NCI-H510A (cell line): ENCODE measurements at regions not wholly inside any gene's neighbourhood (a gene's known extent, or its start where the extent isn't known, plus 50 kb on each side); places are given as distances from the start of the nearest gene placed in this dataset.

ENCODE experiments used
- DNase-seq: peaks from one replicate; lab custom pipeline; 2025; lab: John Stamatoyannopoulos, UW

DNA sequence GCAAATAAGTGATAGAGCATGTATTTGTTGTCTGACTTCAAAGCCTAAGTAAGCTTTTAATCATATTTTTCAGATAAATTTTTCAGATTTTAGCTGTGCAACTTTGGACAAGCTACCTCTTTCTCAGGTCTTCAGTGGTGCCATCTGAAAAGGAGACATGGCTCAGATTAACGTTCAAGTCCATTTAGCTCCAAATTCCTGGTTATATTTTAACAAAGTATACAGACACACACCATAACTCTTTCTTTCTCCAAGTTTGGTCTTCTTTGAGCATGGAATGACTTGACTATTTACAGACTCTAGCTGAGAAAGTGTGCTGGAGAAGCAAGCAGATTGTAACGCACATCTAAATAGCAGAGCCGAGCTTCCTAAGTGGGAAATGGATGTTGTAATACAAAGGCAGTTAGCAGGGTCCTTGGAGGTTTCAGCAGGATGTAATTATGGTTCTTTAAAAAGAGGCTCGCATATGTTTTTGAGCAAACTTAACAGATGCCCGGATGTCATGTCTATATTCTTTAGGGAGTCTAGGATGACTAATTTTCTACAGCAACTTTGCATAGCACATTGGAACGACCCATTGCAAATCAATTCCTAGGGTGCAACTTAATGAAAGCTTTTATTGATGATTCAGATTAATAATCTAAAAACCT lies 128.1 kb upstream of the E2F8 start:
- no peak for DNase-seq

DNA sequence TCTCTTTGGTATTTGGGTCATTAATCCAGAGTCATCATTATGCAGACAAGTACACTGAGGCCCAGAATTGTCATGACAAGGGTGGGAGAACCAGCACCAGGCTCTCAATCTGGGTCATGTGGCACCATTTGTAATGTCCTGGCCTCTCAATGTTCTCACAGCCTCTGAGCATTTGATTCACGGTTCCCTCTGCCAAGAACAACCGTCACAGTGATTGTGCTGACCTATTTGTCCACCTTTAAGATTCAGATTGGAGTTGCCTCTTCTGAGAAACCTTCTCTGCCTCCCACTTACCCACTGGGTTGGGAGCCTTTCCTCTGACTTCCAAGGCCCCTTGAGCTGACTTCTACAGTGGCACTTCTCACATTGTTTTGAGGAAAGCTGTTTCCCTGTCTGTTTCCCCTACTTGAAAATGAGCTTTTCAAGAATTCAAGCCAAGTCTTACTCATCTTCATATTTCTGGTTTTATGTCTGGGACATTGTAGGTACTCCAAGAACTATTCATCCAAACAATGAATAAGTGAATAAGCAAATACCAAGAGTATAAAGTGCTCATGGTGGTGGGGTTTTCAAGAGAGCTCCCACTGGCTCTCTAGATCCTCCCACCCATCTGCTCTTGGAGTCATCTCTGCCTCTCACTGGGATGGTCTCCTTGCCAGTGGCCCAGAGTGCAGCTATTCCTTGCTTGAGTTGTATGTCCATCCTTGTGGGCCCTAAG lies 126.4 kb upstream of the E2F8 start:
- no peak for DNase-seq

DNA sequence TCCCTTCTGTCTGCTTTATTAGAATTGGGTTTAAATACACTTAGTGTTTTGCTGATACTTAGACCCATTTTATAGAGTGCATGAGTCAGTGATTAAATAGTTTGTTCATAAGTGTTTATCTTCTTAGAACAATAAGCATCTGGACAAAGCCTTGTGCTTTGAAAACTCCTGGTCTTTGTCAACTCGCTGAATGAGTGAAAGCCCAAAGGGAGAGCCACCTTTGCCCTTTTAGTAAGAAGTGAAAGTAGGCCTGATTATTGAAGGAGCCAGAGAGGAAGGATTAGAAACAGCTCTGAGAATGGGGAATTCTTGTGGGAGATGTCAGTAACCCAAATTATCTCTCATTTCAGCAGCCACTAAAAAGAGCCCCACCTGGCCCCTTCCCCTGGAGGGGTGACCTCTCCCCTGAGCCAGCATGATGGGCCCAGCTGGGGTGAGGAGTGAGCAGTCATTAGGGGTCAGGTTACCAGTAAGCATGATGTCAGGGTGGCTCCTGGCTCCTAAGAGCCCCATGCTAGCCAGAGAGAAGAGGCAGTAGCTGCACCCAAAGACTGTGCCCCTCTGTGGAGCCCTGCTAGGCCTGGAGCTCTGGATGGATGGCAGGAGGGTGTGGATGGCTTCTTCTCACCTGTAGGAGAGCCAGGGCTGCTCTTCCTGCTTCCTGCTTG lies 125.1 kb upstream of the E2F8 start:
- DNase-seq = no peak

DNA sequence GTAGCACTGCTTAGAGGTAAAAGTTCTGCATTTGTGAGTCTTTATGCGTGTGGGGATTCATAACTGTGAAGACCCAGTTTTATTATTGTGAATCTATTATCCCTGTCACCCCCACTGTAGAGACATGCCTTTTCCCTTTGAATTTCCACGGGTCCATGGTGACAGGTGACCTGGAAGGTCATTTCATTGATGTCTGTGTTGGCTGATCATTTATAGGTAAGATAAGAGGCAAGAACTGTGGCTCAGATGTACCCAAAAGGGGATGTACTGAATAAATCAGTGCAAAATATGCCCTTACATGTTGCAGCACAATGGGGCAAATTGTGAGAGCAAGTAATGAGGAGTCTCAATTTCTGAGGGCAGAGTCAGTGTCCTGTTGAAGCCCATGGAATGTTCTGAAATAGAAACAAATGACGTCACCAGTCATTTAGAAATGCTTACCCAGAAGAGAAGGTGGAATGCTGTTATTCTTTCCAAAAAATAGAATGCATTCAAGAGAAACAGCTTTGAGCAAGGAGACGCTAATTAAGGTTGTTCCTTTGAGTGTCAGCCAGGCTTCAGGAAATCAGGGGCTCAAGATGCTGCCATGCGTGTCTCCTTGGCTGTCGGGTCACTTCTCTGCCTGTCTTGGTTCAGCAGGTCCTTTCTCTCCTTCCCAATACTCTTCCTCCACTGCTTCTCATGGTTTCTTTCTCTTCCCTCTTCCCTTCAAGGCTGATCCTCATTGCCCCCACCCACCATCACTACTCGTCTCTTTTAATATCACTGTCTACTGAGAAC lies 118.7 kb upstream of the E2F8 start:
- DNase-seq = no peak

DNA sequence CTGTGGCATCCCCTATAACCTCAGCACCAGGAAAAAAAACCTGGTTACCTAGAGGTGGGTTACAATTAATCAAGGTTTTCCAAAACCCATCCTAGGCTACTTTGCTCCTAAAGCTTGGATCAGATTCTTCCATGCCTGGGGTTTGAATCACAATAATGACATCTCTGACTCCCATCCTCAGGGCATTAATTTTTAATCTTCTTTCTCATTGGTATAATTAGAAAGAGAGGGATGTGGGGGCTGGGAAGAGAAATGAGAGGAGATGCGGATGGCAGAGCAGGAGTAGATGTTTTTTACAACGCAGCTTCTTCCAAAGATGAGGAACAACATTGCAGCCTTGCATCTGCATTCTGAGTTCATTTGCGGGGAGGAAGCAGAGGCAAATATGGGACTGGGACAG lies 117.2 kb upstream of the E2F8 start:
- no peak for DNase-seq

DNA sequence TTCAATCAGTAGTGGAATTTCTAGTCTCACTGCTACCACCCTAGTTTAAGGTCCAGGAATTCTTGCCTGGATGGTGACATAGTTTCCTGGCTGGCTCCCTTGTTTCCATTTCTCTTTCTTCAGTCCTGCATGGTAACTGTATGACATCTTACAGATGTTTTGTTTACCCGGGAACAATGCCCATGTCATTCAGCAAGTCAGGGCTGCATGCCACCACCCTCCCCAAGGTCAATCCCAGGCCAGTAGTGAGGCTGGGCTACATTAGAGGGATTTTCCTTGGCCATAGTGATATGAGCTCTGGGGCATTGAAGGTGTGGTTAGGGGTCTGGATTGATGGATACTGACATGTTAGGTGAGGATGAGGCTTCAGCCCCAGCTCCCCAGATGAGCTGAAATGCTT lies 114.9 kb upstream of the E2F8 start:
- no peak for DNase-seq

DNA sequence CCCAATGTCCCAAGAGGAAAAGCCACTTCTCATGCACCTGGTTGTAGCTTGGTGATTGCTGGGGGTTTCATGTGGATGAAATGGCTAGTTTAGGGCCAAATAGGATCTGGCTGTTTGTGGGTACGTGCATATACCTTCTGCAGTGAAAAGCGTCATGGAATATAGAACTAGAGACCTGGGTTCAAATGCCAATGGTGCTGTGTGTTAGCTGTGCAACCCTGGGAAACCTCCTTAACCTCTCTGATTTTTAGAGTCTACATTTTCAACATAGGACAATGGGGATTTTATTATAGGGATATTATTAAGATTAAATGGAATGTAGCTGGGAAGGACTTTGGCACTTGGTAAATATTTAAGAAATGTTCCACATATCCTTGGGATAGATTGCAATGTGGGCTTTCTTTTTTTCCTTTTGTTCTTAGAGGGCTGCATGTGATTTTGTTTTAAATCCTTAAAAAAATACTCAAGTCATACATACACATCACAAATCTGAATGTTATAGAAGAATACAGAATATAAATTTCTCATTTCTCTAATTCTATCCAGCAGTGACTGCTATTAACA lies 112.6 kb upstream of the E2F8 start:
- DNase-seq = no peak

DNA sequence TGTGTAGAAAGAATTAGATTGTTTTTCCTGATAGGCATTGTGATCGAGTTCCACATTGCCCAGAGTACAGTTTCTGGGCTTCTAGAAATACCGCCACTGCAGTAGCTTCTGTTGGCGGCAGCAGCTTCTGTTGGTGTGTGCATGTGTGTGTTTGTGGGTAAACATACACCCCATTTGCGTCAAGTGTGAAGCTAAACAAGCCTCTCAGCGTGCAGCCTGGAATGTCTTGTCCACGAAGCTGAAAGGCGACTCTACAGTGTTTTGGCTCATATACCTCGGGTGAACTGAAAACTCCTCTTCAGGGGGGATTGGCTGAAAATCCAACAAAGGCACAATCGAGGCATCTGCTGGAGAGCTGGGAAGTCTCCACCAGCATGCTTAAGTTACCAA lies 112.0 kb upstream of the E2F8 start:
- DNase-seq = no peak

DNA sequence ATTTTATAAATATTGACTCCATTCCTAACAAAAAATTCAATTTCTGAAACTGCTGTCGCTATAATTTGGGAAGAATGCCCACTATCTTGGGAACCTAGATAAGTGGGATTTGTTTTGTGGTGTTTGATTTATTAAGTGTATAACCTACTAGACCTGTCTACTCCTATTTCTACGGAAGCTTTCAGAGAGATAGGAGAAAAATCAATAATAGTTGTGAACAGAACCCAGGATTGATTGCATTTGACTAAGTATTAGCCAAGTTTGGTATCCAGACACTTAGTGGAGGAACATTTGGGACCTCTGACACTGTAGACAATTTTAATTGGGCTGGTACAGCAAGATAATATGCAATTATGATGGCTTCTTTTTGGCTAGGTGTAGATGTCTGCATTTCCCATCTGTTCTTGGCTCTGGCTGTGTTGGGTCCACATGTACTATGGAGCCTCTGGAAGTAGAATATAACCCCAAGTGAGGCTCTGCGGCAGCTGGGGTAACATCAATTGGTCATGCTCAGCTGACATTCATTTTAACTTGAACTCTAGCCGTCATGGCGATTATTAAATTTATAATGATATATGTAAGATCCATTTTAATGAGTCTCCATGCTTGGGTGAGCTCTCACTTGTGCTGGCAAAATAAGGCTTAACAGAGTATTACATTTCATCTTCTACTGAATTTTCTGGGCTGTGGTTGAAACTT lies 111.5 kb upstream of the E2F8 start:
- no peak for DNase-seq

DNA sequence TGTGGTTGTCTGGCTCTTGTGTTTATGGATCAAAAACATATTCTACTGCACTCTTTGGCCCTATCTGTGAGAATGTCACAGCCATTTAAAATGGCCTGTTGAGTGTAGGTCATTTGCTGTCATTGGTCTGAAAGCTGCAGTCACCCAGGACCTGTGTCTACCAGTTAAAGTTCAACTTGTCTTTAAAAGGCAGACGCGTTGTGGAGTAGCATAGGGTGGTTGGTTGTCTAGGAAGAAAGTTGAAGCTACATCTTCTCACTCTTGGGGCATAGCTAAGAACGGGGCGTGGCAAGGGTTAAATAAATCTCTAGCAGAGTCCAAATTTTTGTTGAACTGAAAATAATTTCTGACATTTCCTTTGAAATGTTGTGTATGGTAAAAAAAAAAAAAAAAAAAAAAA lies 110.7 kb upstream of the E2F8 start:
- no peak for DNase-seq

DNA sequence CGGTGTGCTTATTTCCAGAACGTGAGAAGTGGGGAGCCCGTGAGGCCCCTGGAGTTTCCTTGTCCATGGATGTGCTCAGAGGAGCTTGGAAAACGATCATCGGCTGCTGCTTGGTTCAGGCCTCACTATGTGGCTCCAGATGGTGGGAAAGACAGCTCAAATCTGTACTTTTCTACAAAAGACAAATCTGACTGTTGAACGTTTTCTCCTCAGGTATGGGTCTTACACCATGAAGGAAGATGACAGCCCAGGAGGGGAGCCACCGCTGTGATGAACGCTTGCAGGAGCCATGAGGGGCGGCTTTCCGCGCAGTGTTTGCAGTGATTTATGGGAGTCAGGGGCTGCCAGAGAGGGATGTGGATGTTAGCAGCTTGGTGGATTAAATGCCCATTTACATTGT lies 109.4 kb upstream of the E2F8 start:
- DNase-seq = no peak

DNA sequence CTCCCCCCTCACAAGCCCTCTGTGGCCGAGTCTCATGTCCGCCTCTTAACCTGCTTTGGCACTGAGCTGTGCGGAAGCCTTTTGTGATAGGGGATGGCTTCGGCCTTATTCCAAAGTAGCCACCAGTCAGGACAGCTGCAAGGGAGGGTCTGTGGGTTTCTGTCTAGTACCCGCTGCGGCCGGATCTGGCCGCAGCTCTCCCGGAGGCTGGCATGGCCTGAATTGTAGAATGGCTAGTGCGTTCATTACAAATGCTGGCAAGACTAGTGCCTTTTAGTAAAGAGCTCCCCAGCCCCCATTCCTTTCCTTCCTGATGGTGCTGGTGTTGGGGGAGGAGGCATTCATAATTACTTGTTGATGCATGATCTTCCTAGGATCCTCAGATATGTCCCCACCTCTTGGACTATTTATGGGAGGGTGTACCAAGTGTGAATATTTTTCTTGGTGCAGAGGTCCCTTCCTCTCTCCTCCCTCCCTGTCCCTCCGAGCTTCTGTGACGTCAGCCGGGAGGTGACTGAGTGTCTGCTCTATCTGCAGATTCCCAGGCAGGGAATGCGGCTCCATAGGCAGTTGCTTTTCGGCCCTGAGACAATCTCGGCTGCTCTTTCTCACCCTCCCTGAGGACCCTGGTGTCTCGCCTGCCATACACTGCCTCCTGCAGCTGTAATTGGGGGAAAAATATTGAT lies 108.7 kb upstream of the E2F8 start:
- DNase-seq = no peak

DNA sequence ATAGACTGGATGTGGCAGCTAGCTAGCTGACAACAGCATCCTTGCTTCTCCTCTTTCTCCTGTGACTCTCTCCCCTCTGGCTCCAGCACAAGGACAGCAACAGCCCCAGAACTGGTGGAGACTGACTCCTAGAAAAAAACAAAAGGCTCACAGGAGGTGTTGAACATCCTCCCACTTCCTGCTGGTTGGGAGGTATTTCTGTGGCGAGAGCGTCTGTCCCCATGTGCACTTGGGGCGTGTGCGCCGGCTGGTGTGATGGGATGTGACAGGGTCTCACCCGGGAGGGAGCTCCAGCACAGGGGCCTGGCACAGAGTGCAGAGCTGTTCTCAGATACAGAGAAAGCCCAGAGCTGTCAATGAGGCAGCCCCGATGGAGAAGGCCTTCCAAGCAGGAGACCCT lies 107.2 kb upstream of the E2F8 start:
- no peak for DNase-seq

DNA sequence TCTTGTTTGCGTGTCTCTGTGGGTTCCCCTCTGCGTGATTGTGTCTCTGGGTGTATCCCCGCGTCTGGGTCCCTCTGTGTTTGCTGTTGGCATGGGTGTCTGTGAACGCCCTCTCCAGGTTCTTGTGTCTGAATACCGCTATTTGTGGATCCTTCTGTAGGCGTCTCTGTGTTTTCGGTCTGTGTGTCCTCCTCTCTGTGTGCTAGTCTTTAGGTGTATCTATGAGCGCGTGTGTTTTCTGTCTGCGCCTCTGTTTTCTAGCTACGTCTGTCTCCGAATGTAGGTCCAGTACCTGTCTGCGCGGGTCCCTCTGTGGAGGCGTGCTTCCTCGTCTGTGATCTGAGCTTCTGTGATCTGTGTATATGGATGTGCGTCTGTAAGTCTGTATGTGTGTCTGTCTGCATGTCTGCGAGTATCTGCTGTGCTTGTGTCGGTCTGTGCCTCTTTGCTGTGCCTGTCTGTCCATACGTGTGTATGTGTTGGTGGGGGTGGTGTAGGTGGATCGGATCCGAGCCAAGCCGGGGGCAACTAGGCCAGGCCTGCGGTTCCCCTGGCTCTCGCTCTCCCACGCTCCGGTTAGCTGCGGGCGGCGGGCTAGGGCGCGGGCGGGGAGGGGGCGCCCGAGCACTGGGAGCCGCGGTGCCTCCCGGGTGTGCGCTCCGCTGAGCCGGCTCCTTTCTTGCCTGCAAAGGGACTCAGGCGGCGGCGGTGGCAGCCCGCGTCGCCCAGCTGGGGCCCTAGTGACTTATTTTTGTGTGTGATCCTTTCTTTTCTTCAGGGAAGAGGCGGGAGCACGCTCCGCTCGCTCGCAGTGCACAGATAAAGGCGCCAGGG lies 105.3 kb upstream of the E2F8 start:
- DNase-seq = no peak

DNA sequence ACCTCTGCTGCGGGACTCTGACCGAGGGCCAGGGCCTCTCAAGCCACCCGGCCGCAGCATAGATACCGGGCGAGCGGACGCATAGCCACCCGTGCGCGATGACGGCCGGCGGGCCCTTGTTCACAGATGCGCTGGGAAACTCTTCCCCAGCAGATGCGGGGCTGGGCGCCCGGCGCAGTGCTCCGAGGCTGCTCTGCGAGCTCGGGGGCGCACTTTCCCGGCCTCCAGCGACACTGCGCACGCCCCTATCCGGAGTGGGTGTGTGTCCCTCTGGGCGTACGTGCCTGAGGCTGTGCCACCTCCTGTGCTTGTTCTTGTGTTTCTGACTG lies 104.7 kb upstream of the E2F8 start:
- no peak for DNase-seq

DNA sequence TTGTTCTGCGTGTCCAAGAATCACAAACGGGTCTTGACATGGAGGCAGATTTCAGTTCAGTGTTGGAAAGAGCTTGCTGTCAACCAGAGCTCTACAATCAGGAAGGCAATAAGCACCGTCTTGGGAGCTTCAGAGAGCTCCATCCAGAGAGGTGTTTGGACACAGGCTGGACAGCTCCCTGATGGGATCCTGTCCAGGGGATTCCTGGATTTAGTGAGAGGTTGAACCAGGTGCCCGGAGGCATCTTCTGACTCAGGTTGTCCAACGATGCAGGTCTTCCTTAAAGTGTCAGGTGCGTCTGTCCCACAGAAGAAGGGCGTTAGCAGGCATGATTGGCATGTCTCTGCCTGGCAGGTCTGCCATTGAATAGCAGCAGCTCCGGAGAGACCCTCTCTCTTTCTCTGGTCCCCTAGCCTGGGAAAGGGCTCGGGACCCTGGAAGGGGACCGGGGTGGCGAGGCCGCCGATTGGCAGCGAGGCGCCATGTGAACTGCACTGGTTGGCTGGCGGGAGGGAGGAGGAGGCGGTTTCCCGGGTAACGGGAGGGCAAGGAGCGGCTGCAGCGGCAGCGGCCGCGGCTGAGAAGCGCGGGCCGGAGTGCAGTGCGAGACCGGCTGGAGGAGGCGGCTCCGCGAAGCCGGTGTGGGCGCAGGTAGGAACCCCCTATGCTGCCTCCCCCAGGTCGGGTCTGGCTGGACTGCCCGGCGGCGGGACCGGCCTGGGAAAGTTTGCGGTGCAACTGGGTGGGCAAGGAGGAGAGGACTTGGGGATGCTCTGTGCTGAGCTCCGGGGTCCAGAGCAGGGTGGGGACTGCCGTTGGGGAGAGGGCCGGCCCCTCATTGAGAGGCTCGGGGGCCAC lies 104.1 kb upstream of the E2F8 start:
- DNase-seq = peak; percentile 11

DNA sequence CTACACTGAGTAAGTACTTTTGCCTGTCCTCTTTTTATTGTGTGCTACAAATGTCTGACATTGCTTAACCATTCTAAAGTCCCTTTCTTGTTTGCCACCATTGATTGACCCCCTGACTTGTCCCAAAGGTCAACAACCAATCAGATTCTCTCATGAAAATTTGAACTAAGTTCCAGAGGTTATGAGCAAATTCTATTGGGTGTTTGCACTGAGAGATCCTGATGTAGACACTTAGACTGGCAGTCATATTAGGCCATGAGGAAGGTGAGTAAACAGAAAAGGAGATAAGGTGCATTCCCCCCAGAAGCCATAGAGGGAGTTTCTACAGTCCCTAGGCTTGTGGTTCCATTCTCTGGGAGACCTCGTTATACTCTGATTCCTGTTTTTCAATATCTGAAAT lies 101.3 kb upstream of the E2F8 start:
- no peak for DNase-seq

DNA sequence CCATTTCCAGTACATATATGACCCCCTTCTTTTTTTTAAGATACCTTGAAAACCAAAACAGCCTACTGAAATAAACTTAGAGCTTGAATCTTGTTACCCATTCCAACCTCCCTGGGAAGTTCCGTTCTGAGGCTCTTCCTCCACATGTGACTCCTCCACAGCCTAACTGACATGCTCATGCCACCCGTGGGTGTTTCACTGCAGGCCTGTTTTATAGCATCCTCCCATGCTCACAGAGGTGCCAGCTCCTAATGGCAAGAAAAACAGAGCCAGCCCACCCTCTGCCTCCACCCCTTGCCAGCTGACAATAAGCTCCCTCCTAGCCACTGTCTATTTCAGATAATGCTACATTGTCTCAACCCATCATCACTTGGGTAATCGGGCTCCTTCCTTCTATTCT lies 97.6 kb upstream of the E2F8 start:
- no peak for DNase-seq

DNA sequence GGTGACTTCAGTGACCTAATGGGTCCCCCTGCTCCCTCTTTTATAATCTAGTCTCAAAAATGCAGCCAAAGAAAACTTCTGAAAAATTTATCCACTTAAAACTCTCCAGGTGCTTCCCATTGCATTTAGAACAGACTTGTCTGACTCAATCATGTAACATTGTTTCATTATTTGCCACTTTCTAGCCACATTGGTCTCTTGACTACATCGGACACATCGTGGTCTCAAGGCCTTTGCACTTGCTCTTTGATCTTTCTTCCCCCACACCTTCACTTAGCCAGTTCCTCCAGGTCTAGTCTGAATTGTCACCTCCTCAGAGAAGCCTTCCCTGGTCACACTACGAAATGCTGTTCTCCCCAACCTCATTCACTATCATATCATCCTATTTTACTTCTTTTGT lies 97.0 kb upstream of the E2F8 start:
- DNase-seq = no peak

DNA sequence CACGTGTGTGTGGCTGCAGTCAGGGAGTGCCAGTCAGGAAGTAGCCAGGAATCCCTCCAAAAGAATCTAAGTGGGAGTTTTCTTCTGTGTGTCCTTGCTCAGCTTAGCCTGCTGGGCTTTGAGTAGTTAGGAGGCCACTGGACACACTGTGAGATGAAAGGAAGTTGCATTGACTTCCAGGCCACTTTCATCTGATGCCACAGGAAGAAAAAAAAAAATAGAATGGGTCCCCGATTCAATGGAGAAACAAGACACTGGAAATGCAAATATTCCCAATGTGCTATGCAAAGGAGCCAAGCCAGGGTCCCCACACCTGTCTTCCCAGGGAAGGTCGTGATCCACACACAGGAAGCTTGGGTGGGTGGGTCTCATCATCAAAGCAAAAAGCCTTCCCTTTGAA lies 95.6 kb upstream of the E2F8 start:
- no peak for DNase-seq
